Testis (tissue), 2 donors: ENCODE measurements at regions not wholly inside any gene's neighbourhood (a gene's known extent, or its start where the extent isn't known, plus 50 kb on each side); places are given as distances from the start of the nearest gene placed in this dataset.

Experiments
- DNase-seq: peaks from one replicate; pipeline ENCODE4 v3.0.0-alpha.2; 2019
- H3K27ac ChIP-seq, 2 donors: fragments of 200-600 bp; sonication (generic); one replicate each; pipeline ENCODE4 v1.5.1; 2019
- H3K27me3 ChIP-seq: fragments of 200-600 bp; sonication (generic); one replicate; pipeline ENCODE4 v1.5.1; 2019
- H3K36me3 ChIP-seq: fragments of 200-600 bp; sonication (generic); one replicate; pipeline ENCODE4 v1.5.1; 2017; ENCODE audit warnings: low read depth; ENCODE audit errors: missing control alignments
- H3K4me1 ChIP-seq: fragments of 200-600 bp; sonication (generic); one replicate; pipeline ENCODE4 v1.5.1; 2019
- H3K4me3 ChIP-seq, 2 donors: fragments of 200-600 bp; sonication (generic); one replicate each; pipeline ENCODE4 v1.5.1; 2017 to 2019
- H3K9me3 ChIP-seq: fragments of 200-600 bp; sonication (generic); one replicate; pipeline ENCODE4 v1.5.1; 2017
- POLR2A ChIP-seq: fragments of 450-650 bp; IDR thresholded peaks from one replicate; pipeline ENCODE4 v1.6.1; 2017; ENCODE audit warnings: antibody characterized with exemption, mild to moderate bottlenecking, moderate library complexity
- WGBS, 2 donors: methylation state at CpG; one replicate each; pipeline ENCODE4 v1.1.5; 2018; 5-methylcytosine and 5-hydroxymethylcytosine counted together
- intact Hi-C: fragments of 100-400 bp; cut with DNase I; formaldehyde crosslinking; loops from one replicate; pipeline ENCODE4 v1.15.1; 2023; ENCODE audit warnings: low total_unique reads
- TF ChIP-seq, protein P1 (sequence below), 3 experiments: fragments of 450-650 bp in 2 of 3; fragments of 200-600 bp in 1 of 3; sonication (generic) in 1 of 3; IDR thresholded peaks; one replicate each; pipeline ENCODE4 v1.5.1; 2016 to 2019; ENCODE audit warnings: antibody characterized with exemption in 3 of 3, mild to moderate bottlenecking in 2 of 3, moderate library complexity in 1 of 3

- Histone ChIP-seq H3K27ac (no peak overlapping the region), H3K36me3 (no peaks in the 10 kb centered on the region), H3K27me3 (no peaks in the 10 kb centered on the region), H3K4me3 (no peak overlapping the region), H3K4me1 (no peaks in the 10 kb centered on the region), H3K9me3 (no peaks in the 10 kb centered on the region)
- 42 to 58% methylated on average over 1 of the region's 1 CpG for WGBS, 2 donors
- TF ChIP-seq, protein P1, sequence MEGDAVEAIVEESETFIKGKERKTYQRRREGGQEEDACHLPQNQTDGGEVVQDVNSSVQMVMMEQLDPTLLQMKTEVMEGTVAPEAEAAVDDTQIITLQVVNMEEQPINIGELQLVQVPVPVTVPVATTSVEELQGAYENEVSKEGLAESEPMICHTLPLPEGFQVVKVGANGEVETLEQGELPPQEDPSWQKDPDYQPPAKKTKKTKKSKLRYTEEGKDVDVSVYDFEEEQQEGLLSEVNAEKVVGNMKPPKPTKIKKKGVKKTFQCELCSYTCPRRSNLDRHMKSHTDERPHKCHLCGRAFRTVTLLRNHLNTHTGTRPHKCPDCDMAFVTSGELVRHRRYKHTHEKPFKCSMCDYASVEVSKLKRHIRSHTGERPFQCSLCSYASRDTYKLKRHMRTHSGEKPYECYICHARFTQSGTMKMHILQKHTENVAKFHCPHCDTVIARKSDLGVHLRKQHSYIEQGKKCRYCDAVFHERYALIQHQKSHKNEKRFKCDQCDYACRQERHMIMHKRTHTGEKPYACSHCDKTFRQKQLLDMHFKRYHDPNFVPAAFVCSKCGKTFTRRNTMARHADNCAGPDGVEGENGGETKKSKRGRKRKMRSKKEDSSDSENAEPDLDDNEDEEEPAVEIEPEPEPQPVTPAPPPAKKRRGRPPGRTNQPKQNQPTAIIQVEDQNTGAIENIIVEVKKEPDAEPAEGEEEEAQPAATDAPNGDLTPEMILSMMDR (IDR thresholded peaks at IDR 0.05) = no peak
- no peak for TF ChIP-seq POLR2A
- no peak for DNase-seq
- intact Hi-C loops = no loop called here
Observed at GRCh38 chr11:109798521-109798920, 294.7 kb upstream of the ZC3H12C start.

DNA sequence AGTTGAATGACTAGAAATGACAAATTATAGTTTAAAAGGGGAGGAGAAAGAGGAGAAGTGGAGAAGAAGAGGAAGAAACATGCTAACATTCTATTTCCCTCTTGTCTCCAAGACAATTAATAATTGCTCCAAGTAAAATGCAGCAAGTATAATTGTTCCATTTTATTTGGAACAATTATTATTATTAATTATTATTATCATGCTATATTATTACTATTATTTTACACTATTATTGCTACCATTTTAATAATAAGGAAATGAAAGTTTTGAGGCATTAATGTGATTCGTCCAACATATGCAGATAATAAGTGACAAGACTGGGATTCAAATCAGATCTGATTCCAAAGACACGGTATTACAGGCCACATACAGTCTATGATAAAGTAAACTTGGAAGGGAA is 293.6 kb upstream of the ZC3H12C start:
- H3K4me1 ChIP-seq = no peaks in the 10 kb centered on the region
- H3K27ac ChIP-seq = no peak overlapping the region
- no peaks in the 10 kb centered on the region for H3K36me3 ChIP-seq
- H3K9me3 ChIP-seq = no peaks in the 10 kb centered on the region
- DNase-seq = no peak
- intact Hi-C loops = no loop called here
- WGBS, 2 donors = 77 to 78% methylated on average over 2 of the region's 2 CpGs
- no peaks in the 10 kb centered on the region for H3K27me3 ChIP-seq
- TF ChIP-seq POLR2A = no peak
- TF ChIP-seq, protein P1 (IDR thresholded peaks at IDR 0.05) = no peak
- no peak overlapping the region for H3K4me3 ChIP-seq

DNA sequence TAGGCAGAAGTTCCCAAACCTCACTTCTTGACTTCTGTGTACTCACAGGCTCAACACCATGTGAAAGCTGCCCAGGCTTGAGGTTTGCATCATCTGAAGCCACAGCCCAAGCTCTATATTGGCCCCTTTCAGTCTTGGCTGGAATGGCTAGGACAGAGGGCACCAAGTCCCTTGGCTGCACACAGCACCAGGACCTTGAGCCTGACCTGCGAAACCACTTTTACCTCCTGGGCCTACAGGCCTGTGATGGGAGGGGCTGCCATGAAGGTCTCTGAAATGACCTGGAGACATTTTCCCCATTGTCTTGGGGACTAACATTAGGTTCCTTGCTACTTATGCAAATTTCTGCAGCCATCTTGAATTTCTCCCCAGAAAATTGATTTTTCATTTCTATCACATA is 288.3 kb upstream of the ZC3H12C start:
- H3K9me3 ChIP-seq = no peaks in the 10 kb centered on the region
- no peaks in the 10 kb centered on the region for H3K4me1 ChIP-seq
- 100% methylated on average over 1 of the region's 1 CpG for WGBS, 2 donors
- H3K36me3 ChIP-seq = no peaks in the 10 kb centered on the region
- no peak overlapping the region for H3K4me3 ChIP-seq
- H3K27ac ChIP-seq = no peak overlapping the region
- no peak for DNase-seq
- H3K27me3 ChIP-seq = no peaks in the 10 kb centered on the region
- intact Hi-C loops = no loop called here
- TF ChIP-seq, protein P1 (IDR thresholded peaks at IDR 0.05) = no peak
- no peak for TF ChIP-seq POLR2A

DNA sequence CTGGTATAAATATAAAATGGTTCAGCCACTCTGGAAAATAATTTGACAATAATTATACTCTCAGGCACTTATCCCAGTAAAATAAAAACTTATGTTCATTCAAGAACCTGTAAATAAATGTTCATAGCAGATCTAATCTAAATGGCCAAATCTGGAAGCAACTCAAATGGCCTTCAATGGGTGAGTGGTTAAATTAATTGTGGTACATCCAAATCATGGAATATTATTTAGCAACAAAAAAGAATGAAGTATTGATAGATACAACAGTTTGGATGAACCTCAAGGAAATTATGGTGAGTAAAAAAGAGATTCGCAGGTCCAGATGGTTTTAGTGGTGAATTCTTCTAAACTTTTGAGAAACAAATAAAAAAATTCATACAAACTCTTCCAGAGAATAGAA is 287.0 kb upstream of the ZC3H12C start:
- 0 to 97% methylated on average over 1 of the region's 1 CpG for WGBS, 2 donors
- Histone ChIP-seq H3K36me3 (no peaks in the 10 kb centered on the region), H3K27ac (no peak overlapping the region)

DNA sequence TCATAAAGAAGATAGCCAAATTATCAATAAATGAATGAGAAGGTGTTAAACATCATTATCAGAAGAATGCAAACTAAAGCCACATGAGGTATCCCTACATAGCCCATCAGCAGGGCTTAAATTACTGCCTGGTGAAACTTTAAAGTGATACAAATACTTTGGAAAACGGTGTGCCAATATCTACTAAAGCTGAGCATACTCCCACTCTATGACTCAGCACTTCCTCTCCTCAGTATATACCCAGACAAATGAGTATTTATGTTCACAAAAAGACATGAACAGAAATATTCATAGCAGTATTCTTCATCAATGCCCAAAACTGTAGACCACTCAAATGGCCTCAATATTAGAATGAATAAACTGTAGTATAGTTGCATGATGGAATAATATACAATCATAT is 284.6 kb upstream of the ZC3H12C start:
- no peaks in the 10 kb centered on the region for H3K4me1 ChIP-seq
- intact Hi-C loops = no loop called here
- H3K4me3 ChIP-seq = no peak overlapping the region
- no peaks in the 10 kb centered on the region for H3K36me3 ChIP-seq
- TF ChIP-seq, protein P1 (IDR thresholded peaks at IDR 0.05) = no peak
- TF ChIP-seq POLR2A = no peak
- DNase-seq = no peak
- no peak overlapping the region for H3K27ac ChIP-seq
- 37 to 41% methylated on average over 1 of the region's 1 CpG for WGBS, 2 donors
- no peaks in the 10 kb centered on the region for H3K27me3 ChIP-seq
- H3K9me3 ChIP-seq = no peaks in the 10 kb centered on the region

More for the DNA sequence above, 287.0 kb upstream of the ZC3H12C start:
- no peak overlapping the region for H3K4me3 ChIP-seq
- TF ChIP-seq, protein P1 (IDR thresholded peaks at IDR 0.05) = no peak
- no peak for TF ChIP-seq POLR2A
- no peaks in the 10 kb centered on the region for H3K9me3 ChIP-seq
- no peaks in the 10 kb centered on the region for H3K27me3 ChIP-seq
- no peaks in the 10 kb centered on the region for H3K4me1 ChIP-seq
- intact Hi-C loops = no loop called here
- DNase-seq = no peak
